Smooth muscle cell (in vitro differentiated cells): ENCODE measurements at regions not wholly inside any gene's neighbourhood (a gene's known extent, or its start where the extent isn't known, plus 50 kb on each side); places are given as distances from the start of the nearest gene placed in this dataset.

ENCODE experiments used
- DNase-seq: peaks from one replicate; lab custom pipeline; 2025; ENCODE audit not compliant: unreplicated experiment; lab: John Stamatoyannopoulos, UW
- H2AFZ ChIP-seq: fragments of 200-600 bp; sonication (generic); 2 replicates; pipeline ENCODE4 v1.6.0; 2016; ENCODE audit warnings: antibody characterized with exemption, low read depth, mild to moderate bottlenecking
- H3F3A ChIP-seq: fragments of 200-600 bp; sonication (generic); 2 replicates; pipeline ENCODE4 v1.6.0; 2017; ENCODE audit warnings: antibody characterized with exemption, low read depth
- H3K27ac ChIP-seq: fragments of 200-600 bp; sonication (generic); 2 replicates; pipeline ENCODE4 v1.5.1; 2016; ENCODE audit warnings: low read depth, mild to moderate bottlenecking
- H3K27me3 ChIP-seq: fragments of 200-600 bp; sonication (generic); 2 replicates; pipeline ENCODE4 v1.6.1; 2016; ENCODE audit warnings: low read depth, mild to moderate bottlenecking
- H3K36me3 ChIP-seq: fragments of 200-600 bp; sonication (generic); 2 replicates; pipeline ENCODE4 v1.5.1; 2016; ENCODE audit warnings: low read depth
- H3K4me1 ChIP-seq: fragments of 200-600 bp; sonication (generic); 2 replicates; pipeline ENCODE4 v1.5.1; 2016; ENCODE audit warnings: low read depth
- H3K4me2 ChIP-seq: fragments of 200-600 bp; sonication (generic); 2 replicates; pipeline ENCODE4 v1.6.0; 2016; ENCODE audit warnings: mild to moderate bottlenecking
- H3K4me3 ChIP-seq: fragments of 200-600 bp; sonication (generic); 2 replicates; pipeline ENCODE4 v1.5.1; 2016; ENCODE audit warnings: mild to moderate bottlenecking
- H3K79me2 ChIP-seq: fragments of 200-600 bp; sonication (generic); 2 replicates; pipeline ENCODE4 v1.6.0; 2016; ENCODE audit warnings: low read depth, mild to moderate bottlenecking
- H3K9ac ChIP-seq: fragments of 200-600 bp; sonication (generic); 2 replicates; pipeline ENCODE4 v1.6.0; 2016; ENCODE audit warnings: low read depth
- H3K9me3 ChIP-seq: fragments of 200-600 bp; sonication (generic); replicated peaks from 2 replicates; pipeline ENCODE4 v1.5.1; 2016; ENCODE audit warnings: low read depth
- H4K20me1 ChIP-seq: fragments of 200-600 bp; sonication (generic); 2 replicates; pipeline ENCODE4 v1.6.0; 2016; ENCODE audit warnings: low read depth
- WGBS: methylation state at CpG from one replicate; pipeline ENCODE4 v1.1.7; 2016; ENCODE audit warnings: low lambda C conversion rate; 5-methylcytosine and 5-hydroxymethylcytosine counted together
- TF ChIP-seq, protein P1 (sequence below): fragments of 200-600 bp; sonication (generic); IDR thresholded peaks from 2 replicates; pipeline ENCODE4 v1.5.1; 2017; ENCODE audit warnings: borderline replicate concordance, mild to moderate bottlenecking, antibody characterized with exemption; ENCODE audit not compliant: insufficient read depth, poor library complexity, severe bottlenecking

DNA sequence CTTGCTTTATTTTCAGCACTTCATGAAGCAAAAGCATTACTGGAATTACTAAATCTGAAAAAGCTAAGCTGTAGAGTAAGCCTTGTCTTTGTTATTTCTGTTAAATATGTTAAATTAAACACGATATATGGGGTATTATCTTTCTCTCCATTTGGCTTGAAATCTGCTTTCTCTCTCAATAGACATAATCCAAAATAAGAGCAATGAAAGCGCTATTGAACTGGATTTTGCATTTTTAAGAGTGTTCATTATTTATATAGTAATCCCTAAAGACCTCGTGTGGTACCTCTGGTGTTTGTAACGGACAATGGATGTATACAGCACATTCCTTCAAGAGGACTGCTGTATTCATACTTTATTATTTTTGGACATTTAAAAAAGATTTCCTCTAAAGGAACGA, 91.5 kb upstream of the KCNE2 start:
- Histone ChIP-seq H3K27ac (no peak overlapping the region), H3K9ac (no peak overlapping the region), H3F3A (no peaks in the 10 kb centered on the region), H3K4me2 (no peak overlapping the region), H3K27me3 (no peaks in the 10 kb centered on the region), H3K79me2 (no peaks in the 10 kb centered on the region), H3K9me3 (no peaks in the 10 kb centered on the region), H2AFZ (no peak overlapping the region), H3K4me1 (no peaks in the 10 kb centered on the region), H3K36me3 (no peaks in the 10 kb centered on the region), H4K20me1 (no peaks in the 10 kb centered on the region), H3K4me3 (no peak overlapping the region)
- no peak for DNase-seq
- 93% methylated on average over 5 of the region's 5 CpGs for WGBS
- TF ChIP-seq, protein P1, sequence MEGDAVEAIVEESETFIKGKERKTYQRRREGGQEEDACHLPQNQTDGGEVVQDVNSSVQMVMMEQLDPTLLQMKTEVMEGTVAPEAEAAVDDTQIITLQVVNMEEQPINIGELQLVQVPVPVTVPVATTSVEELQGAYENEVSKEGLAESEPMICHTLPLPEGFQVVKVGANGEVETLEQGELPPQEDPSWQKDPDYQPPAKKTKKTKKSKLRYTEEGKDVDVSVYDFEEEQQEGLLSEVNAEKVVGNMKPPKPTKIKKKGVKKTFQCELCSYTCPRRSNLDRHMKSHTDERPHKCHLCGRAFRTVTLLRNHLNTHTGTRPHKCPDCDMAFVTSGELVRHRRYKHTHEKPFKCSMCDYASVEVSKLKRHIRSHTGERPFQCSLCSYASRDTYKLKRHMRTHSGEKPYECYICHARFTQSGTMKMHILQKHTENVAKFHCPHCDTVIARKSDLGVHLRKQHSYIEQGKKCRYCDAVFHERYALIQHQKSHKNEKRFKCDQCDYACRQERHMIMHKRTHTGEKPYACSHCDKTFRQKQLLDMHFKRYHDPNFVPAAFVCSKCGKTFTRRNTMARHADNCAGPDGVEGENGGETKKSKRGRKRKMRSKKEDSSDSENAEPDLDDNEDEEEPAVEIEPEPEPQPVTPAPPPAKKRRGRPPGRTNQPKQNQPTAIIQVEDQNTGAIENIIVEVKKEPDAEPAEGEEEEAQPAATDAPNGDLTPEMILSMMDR: no peak

GRCh38 chr21:34274001-34274400, 89.8 kb upstream of the KCNE2 start:
- Histone ChIP-seq H3K9me3 (no peaks in the 10 kb centered on the region), H3K36me3 (no peaks in the 10 kb centered on the region), H3K27ac (no peak overlapping the region), H3K4me3 (no peak overlapping the region), H3F3A (no peaks in the 10 kb centered on the region), H3K4me2 (no peak overlapping the region), H2AFZ (no peak overlapping the region), H3K4me1 (no peaks in the 10 kb centered on the region), H3K9ac (no peak overlapping the region), H3K27me3 (no peaks in the 10 kb centered on the region), H4K20me1 (no peaks in the 10 kb centered on the region), H3K79me2 (no peaks in the 10 kb centered on the region)
- no peak for DNase-seq
- WGBS: 65% methylated on average over 2 of the region's 2 CpGs
- TF ChIP-seq, protein P1: no peak

DNA sequence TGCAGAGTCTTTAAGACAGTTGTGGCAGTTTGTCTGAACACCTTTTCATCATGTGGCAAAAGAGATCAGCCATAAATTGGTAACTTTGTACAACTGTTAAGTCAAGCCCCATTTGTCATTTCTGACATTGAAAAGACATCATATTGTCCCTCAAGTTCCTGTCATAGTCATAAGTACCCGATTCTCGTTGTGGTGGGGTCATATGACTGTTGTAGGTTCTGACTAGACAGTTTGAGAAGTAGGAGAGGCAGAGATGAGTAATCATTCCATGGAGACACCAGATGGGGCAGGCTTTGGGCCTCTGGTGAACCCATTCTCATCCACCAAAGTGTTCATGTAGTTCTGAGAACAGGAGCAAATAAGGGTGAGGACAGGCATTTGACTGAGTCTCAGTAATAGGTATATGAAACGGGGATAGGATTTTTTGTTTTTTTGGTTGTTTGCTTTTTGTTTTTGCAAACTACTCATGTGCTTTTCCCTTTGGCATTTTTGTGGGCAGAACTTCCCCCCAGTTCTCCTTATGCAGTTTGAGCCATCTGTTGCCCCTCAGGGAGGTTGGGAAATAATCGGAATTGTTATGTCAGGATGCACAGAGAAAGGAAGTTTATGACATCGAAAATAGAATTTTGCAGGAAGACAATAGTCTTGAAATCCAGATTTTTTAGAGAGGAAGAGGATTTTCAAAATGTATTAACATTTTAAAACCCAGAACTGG, 86.9 kb upstream of the KCNE2 start:
- Histone ChIP-seq H4K20me1 (no peaks in the 10 kb centered on the region), H3K4me1 (no peaks in the 10 kb centered on the region), H3K9me3 (no peaks in the 10 kb centered on the region), H3K27me3 (no peaks in the 10 kb centered on the region), H3K36me3 (no peaks in the 10 kb centered on the region), H3K4me2 (no peak overlapping the region), H3F3A (no peaks in the 10 kb centered on the region), H3K79me2 (no peaks in the 10 kb centered on the region), H3K9ac (no peak overlapping the region), H2AFZ (no peak overlapping the region), H3K27ac (no peak overlapping the region), H3K4me3 (no peak overlapping the region)
- TF ChIP-seq, protein P1: no peak
- no peak for DNase-seq
- 96% methylated on average over 5 of the region's 5 CpGs for WGBS

DNA sequence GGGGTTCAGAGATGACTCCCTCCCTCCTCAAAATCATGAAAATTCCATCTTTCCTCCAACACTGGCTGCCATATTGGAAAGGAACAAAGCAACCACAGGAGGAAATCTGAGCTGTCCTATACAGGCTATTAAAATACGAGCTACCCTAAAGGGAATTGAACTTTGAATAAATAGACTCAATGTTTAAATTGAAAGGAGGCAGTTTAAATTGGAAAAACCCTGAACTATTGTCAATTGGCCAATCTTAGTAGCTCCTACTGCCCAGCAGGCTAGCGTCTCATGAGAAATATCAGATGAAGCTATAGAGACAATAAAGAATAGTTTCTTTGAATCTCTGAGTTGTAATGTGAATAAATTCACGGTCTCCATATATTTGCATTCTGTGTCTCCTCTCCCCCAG, 85.4 kb upstream of the KCNE2 start:
- no peak overlapping the region for H2AFZ ChIP-seq
- WGBS: 97% methylated on average over 3 of the region's 3 CpGs
- no peaks in the 10 kb centered on the region for H3K79me2 ChIP-seq
- H3K27ac ChIP-seq: no peak overlapping the region
- H3F3A ChIP-seq: no peaks in the 10 kb centered on the region
- no peaks in the 10 kb centered on the region for H3K9me3 ChIP-seq
- no peak overlapping the region for H3K9ac ChIP-seq
- no peaks in the 10 kb centered on the region for H3K36me3 ChIP-seq
- H3K4me3 ChIP-seq: no peak overlapping the region
- no peaks in the 10 kb centered on the region for H4K20me1 ChIP-seq
- TF ChIP-seq, protein P1: no peak
- H3K4me2 ChIP-seq: no peak overlapping the region
- no peaks in the 10 kb centered on the region for H3K27me3 ChIP-seq
- H3K4me1 ChIP-seq: no peaks in the 10 kb centered on the region
- no peak for DNase-seq
